Peyer's patch (tissue), 4 donors: ENCODE measurements at regions not wholly inside any gene's neighbourhood (a gene's known extent, or its start where the extent isn't known, plus 50 kb on each side); places are given as distances from the start of the nearest gene placed in this dataset.
"Not testable (repeated sequence)": the region's sequence is repeated elsewhere in the genome, so short reads cannot be mapped to it uniquely, and the experiment has no call there.

ENCODE experiments used
- DNase-seq, 3 donors: peaks; one replicate each; pipeline ENCODE4 v3.0.0-alpha.2; 2017 to 2019
- H3K27ac ChIP-seq, 4 donors: fragments of 200-600 bp; sonication (generic); one replicate each; pipeline ENCODE4 v1.5.1; 2016 to 2019
- H3K27me3 ChIP-seq, 2 donors: fragments of 200-600 bp; sonication (generic); one replicate each; pipeline ENCODE4 v1.5.1; 2019
- H3K36me3 ChIP-seq, 3 donors: fragments of 200-600 bp; sonication (generic); one replicate each; pipeline ENCODE4 v1.5.1; 2016 to 2019
- H3K4me1 ChIP-seq, 4 donors: fragments of 200-600 bp; sonication (generic); one replicate each; pipeline ENCODE4 v1.5.1; 2016 to 2019
- H3K4me3 ChIP-seq, 4 donors: fragments of 200-600 bp; sonication (generic); 1 replicate in 3 of 4; 2 replicates in 1 of 4; pipeline ENCODE4 v1.5.1; 2016 to 2019; ENCODE audit warnings: mild to moderate bottlenecking in 1 of 4
- H3K9me3 ChIP-seq, 4 donors: fragments of 200-600 bp; sonication (generic); one replicate each; pipeline ENCODE4 v1.5.1; 2016 to 2019; ENCODE audit warnings: mild to moderate bottlenecking in 1 of 4
- POLR2A ChIP-seq, 2 donors: fragments of 450-650 bp; IDR thresholded peaks; one replicate each; pipeline ENCODE4 v1.5.1; 2017; ENCODE audit warnings: antibody characterized with exemption in 2 of 2, mild to moderate bottlenecking in 2 of 2, moderate library complexity in 2 of 2
- TF ChIP-seq, protein P1 (sequence below), 6 experiments: fragments of 450-650 bp in 4 of 6; fragments of 200-600 bp in 2 of 6; sonication (generic) in 1 of 6; IDR thresholded peaks; one replicate each; pipeline ENCODE4 v1.5.1; 2017 to 2019; ENCODE audit warnings: antibody characterized with exemption in 6 of 6, mild to moderate bottlenecking in 3 of 6, moderate library complexity in 1 of 6

DNA sequence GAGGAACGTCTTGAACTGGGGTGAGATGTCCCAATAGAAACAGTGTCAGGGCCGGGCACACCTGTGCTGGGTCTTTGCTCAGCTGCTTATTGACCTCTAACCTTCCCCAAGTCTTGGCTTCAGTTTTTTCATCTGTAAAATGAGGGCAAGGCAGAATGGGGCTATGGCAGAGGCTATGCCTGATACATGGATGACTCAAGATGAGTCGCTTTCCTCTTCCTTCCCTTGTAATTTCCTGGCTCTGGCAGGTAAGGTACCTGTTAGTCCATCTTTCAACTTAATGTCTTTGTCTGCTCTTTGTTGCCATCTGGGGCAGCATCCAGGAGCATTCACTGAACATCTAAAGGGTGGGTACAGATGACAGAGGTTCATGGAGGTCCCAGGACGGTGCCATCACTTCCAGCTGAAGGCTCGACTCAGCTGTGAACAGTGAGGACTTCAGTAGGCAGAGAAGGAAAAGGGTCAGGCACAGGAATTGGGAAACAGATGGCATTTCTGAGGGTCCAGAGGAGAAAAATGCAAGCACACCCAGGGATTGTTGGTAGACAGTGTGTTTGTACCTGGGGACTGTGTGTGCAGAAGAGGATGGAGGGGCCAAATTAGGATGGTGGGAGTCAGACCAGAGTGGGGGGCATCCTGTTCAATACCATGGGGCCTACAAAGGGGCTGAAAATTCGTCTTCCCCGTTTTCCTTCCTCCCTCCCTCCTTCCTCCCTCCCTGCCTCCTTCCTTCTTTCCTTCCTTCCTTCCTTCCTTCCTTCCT, 268.3 kb downstream of the VRK1 start:
- TF ChIP-seq, protein P1, sequence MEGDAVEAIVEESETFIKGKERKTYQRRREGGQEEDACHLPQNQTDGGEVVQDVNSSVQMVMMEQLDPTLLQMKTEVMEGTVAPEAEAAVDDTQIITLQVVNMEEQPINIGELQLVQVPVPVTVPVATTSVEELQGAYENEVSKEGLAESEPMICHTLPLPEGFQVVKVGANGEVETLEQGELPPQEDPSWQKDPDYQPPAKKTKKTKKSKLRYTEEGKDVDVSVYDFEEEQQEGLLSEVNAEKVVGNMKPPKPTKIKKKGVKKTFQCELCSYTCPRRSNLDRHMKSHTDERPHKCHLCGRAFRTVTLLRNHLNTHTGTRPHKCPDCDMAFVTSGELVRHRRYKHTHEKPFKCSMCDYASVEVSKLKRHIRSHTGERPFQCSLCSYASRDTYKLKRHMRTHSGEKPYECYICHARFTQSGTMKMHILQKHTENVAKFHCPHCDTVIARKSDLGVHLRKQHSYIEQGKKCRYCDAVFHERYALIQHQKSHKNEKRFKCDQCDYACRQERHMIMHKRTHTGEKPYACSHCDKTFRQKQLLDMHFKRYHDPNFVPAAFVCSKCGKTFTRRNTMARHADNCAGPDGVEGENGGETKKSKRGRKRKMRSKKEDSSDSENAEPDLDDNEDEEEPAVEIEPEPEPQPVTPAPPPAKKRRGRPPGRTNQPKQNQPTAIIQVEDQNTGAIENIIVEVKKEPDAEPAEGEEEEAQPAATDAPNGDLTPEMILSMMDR (IDR thresholded peaks at IDR 0.05): no peak
- Histone ChIP-seq H3K27me3 (no peaks in the 10 kb centered on the region), H3K36me3 (no peaks in the 10 kb centered on the region), H3K27ac (no peak overlapping the region), H3K9me3 (no peaks in the 10 kb centered on the region), H3K4me3 (no peak overlapping the region), H3K4me1 (no peaks in the 10 kb centered on the region)
- no peak for DNase-seq

GRCh38 chr14:97066068-97066899, 269.1 kb downstream of the VRK1 start:
- Histone ChIP-seq H3K4me3 (no peak overlapping the region), H3K36me3 (no peaks in the 10 kb centered on the region), H3K4me1 (no peaks in the 10 kb centered on the region), H3K27ac (no peak overlapping the region), H3K27me3 (no peaks in the 10 kb centered on the region), H3K9me3 (no peaks in the 10 kb centered on the region)
- DNase-seq: no peak
- no peak for TF ChIP-seq POLR2A (IDR thresholded peaks at IDR 0.05)
- TF ChIP-seq, protein P1 (IDR thresholded peaks at IDR 0.05): no peak

- DNase-seq, H3K27ac ChIP-seq, H3K27me3 ChIP-seq, H3K9me3 ChIP-seq, H3K4me3 ChIP-seq, H3K36me3 ChIP-seq, H3K4me1 ChIP-seq: not testable (repeated sequence)
These were observed 271.1 kb downstream of the VRK1 start for GRCh38 chr14:97068293-97068692.

GRCh38 chr14:97070259-97070658, 273.1 kb downstream of the VRK1 start:
- no peak overlapping the region for H3K27ac ChIP-seq
- DNase-seq: no peak
- TF ChIP-seq, protein P1 (IDR thresholded peaks at IDR 0.05): no peak
- no peak for TF ChIP-seq POLR2A (IDR thresholded peaks at IDR 0.05)

GRCh38 chr14:97071177-97071576, 274.0 kb downstream of the VRK1 start:
- DNase-seq: no peak
- Histone ChIP-seq H3K4me1 (no peaks in the 10 kb centered on the region), H3K27me3 (no peaks in the 10 kb centered on the region), H3K27ac (no peak overlapping the region), H3K4me3 (no peak overlapping the region), H3K9me3 (no peaks in the 10 kb centered on the region), H3K36me3 (no peaks in the 10 kb centered on the region)
- TF ChIP-seq, protein P1 (IDR thresholded peaks at IDR 0.05): no peak
- TF ChIP-seq POLR2A (IDR thresholded peaks at IDR 0.05): no peak

More at GRCh38 chr14:97070259-97070658, 273.1 kb downstream of the VRK1 start:
- Histone ChIP-seq H3K27me3 (no peaks in the 10 kb centered on the region), H3K9me3 (no peaks in the 10 kb centered on the region), H3K4me1 (no peaks in the 10 kb centered on the region), H3K4me3 (no peak overlapping the region), H3K36me3 (no peaks in the 10 kb centered on the region)

- Histone ChIP-seq H3K4me1 (no peaks in the 10 kb centered on the region), H3K4me3 (no peak overlapping the region), H3K27me3 (no peaks in the 10 kb centered on the region), H3K36me3 (no peaks in the 10 kb centered on the region), H3K9me3 (no peaks in the 10 kb centered on the region), H3K27ac (no peak overlapping the region)
- TF ChIP-seq, protein P1 (IDR thresholded peaks at IDR 0.05): no peak
- TF ChIP-seq POLR2A (IDR thresholded peaks at IDR 0.05): no peak
- DNase-seq: no peak
These were observed 276.4 kb downstream of the VRK1 start for GRCh38 chr14:97073622-97074021.
